Lung (tissue), 11 donors: ENCODE measurements at regions not wholly inside any gene's neighbourhood (a gene's known extent, or its start where the extent isn't known, plus 50 kb on each side); places are given as distances from the start of the nearest gene placed in this dataset.
"Not testable (repeated sequence)": the region's sequence is repeated elsewhere in the genome, so short reads cannot be mapped to it uniquely, and the experiment has no call there.

Source experiments
- ATAC-seq: fragments of 200-7000 bp; cut with Tn5 transposase; one replicate; pipeline ENCODE4 v1.9.1; 2020; ENCODE audit warnings: moderate number of reproducible peaks; ENCODE audit not compliant: insufficient read depth, low FRiP score
- DNase-seq, 3 donors: peaks; one replicate each; pipeline ENCODE4 v3.0.0-alpha.2; 2013 to 2017
- H3K27ac ChIP-seq, 2 donors: one replicate each; pipeline ENCODE4 v1.5.1; 2013; ENCODE audit warnings: mild to moderate bottlenecking in 2 of 2, moderate library complexity in 2 of 2, control low read depth in 1 of 2, inconsistent platforms in 1 of 2, low read depth in 1 of 2, low read length in 1 of 2
- H3K27me3 ChIP-seq, 3 donors: one replicate each; pipeline ENCODE4 v1.5.1; 2013; ENCODE audit warnings: low read length in 2 of 3; ENCODE audit not compliant: control insufficient read depth in 3 of 3, insufficient read depth in 3 of 3
- H3K36me3 ChIP-seq, 4 donors: one replicate each; pipeline ENCODE4 v1.5.1; 2013; ENCODE audit warnings: low read length in 4 of 4, mild to moderate bottlenecking in 1 of 4, moderate library complexity in 1 of 4; ENCODE audit not compliant: control insufficient read depth in 4 of 4, insufficient read depth in 4 of 4
- H3K4me1 ChIP-seq, 5 donors: one replicate each; pipeline ENCODE4 v1.5.1; 2013; ENCODE audit warnings: low read length in 5 of 5, mild to moderate bottlenecking in 2 of 5, moderate library complexity in 1 of 5; ENCODE audit not compliant: control insufficient read depth in 5 of 5, insufficient read depth in 5 of 5
- H3K4me3 ChIP-seq: one replicate; pipeline ENCODE4 v1.5.1; 2013; ENCODE audit warnings: mild to moderate bottlenecking, control low read depth, moderate library complexity
- H3K9ac ChIP-seq, 2 donors: one replicate each; pipeline ENCODE4 v1.5.1; 2013; ENCODE audit warnings: low read length in 2 of 2, control low read depth in 1 of 2; ENCODE audit not compliant: insufficient read depth in 1 of 2
- H3K9me3 ChIP-seq, 4 donors: one replicate each; pipeline ENCODE4 v1.5.1; 2013; ENCODE audit warnings: low read length in 3 of 4, mild to moderate bottlenecking in 1 of 4, moderate library complexity in 1 of 4; ENCODE audit not compliant: control insufficient read depth in 4 of 4, insufficient read depth in 3 of 4
- CTCF ChIP-seq: IDR thresholded peaks from 2 replicates; pipeline ENCODE4 v1.5.1; 2012; ENCODE audit warnings: mild to moderate bottlenecking; ENCODE audit errors: control extremely low read depth, extremely low read depth
- WGBS, 2 donors: extraction: QIAGEN DNeasy Blood & Tissue Kit; methylation state at CpG; one replicate each; pipeline ENCODE4 v1.1.7; 2013; 5-methylcytosine and 5-hydroxymethylcytosine counted together
- donor health status: control.
- donor health status: control.
- donor health status: Bipolar disorder and iron deficiency.
- donor health status: healthy.
- donor health status: DM: yes; HTN: yes; CAD: no.

- H3K27ac ChIP-seq: peak overlapping the region in 1 of 2 donors; percentile 9
These were observed 90.6 kb upstream of the WDR75 start for GRCh38 chr2:189350540-189351209.

GRCh38 chr2:189351933-189352332 is 89.3 kb upstream of the WDR75 start:
- not testable (repeated sequence) for H3K4me1 ChIP-seq, H3K9me3 ChIP-seq, DNase-seq, H3K36me3 ChIP-seq, H3K9ac ChIP-seq, H3K27ac ChIP-seq, H3K4me3 ChIP-seq, H3K27me3 ChIP-seq, ATAC-seq
- WGBS, 2 donors: 86 to 100% methylated on average over 1 of the region's 1 CpG

More at GRCh38 chr2:189350540-189351209, 90.6 kb upstream of the WDR75 start:
- no peak for TF ChIP-seq CTCF
- H3K9ac ChIP-seq: no peak overlapping the region
- no peaks in the 10 kb centered on the region for H3K27me3 ChIP-seq
- peak; percentile 19 to 46 (median 34) for DNase-seq
- peak; percentile 56 for ATAC-seq
- peaks cover 0 to 1% (median 0%) of the 10 kb centered on the region in 5 donors for H3K4me1 ChIP-seq
- H3K9me3 ChIP-seq: peaks cover 0 to 4% (median 1%) of the 10 kb centered on the region in 4 donors
- WGBS, 2 donors: 64 to 75% methylated on average over 3 of the region's 3 CpGs
- H3K36me3 ChIP-seq: no peaks in the 10 kb centered on the region
- no peak overlapping the region for H3K4me3 ChIP-seq

DNA sequence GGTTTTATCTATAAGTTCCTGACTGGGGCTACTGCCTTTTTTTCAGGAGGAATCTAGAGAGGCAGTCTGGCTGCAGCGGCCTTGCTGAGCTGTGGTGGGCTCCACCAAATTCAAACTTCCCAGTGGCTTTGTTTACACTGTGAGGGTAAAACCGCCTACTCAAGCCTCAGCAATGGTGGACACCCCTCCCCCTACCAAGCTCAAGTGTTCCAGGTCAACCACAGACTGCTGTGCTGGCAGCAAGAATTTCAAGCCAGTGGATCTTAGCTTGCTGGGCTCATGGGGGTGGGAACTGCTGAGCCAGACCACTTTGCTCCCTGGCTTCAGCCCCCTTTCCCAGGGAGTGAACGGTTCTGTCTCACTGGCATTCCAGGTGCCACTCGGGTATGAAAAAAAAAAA is 83.9 kb upstream of the WDR75 start:
- not testable (repeated sequence) for H3K4me3 ChIP-seq, H3K36me3 ChIP-seq, DNase-seq, H3K4me1 ChIP-seq, ATAC-seq, H3K27me3 ChIP-seq, H3K9ac ChIP-seq, H3K9me3 ChIP-seq, H3K27ac ChIP-seq
- WGBS, 2 donors: 87 to 89% methylated on average over 4 of the region's 4 CpGs

DNA sequence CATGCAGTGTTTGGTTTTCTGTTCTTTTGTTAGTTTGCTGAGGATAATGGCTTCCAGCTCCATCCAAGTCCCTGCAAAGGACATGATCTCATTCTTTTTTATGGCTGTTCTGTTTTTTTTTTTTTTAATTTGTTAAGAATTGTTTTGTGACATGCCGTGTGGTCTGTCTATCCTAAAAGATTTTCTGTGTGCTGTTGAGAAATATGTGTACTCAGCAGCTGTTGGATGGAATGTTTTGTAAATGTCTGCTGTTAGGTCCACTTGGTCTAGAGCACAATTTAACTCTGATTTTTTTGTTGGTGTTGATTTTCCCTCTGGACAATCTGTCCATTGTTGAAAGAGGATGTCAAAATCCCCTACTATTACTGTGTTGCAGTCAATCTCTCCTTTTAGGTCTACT is 80.4 kb upstream of the WDR75 start:
- 71 to 78% methylated on average over 1 of the region's 1 CpG for WGBS, 2 donors
- ATAC-seq: no peak

More for the DNA sequence above, 80.4 kb upstream of the WDR75 start:
- Histone ChIP-seq H3K27me3 (no peaks in the 10 kb centered on the region), H3K4me3 (no peak overlapping the region), H3K4me1 (no peaks in the 10 kb centered on the region), H3K9ac (no peak overlapping the region), H3K27ac (no peak overlapping the region), H3K36me3 (no peaks in the 10 kb centered on the region), H3K9me3 (peaks cover 0 to 3% (median 0%) of the 10 kb centered on the region in 4 donors)
- no peak for DNase-seq
- no peak for TF ChIP-seq CTCF
